GM19452 (cell line): ENCODE measurements at regions not wholly inside any gene's neighbourhood (a gene's known extent, or its start where the extent isn't known, plus 50 kb on each side); places are given as distances from the start of the nearest gene placed in this dataset.
A peak's percentile ranks its signal among the peaks of the same experiment; 100 is the strongest.

Experiments used
- ATAC-seq: cut with Tn5 transposase; IDR thresholded peaks from one replicate; pipeline ENCODE4 v1.9.1; 2021; ENCODE audit not compliant: unreplicated experiment

DNA sequence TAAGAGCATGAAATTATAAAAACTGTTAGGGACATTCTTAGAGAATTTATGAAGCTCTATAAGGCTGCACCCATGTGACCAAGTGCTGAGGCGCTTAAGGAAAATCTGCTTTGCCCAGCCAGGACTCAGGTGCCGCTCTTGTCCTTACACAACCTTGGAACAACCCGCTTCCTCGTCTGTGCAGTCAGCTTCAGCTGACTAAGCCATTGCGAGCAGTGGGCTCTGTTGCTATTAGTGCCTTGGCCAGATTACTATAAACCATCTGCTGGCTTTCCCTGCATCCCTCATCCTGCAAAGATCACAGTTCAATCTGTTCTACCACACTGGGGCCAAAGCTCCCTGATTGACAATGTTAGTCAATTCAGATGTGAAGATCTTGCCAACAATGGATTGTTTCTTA lies 89.1 kb upstream of the E2F3 start:
- no peak for ATAC-seq

DNA sequence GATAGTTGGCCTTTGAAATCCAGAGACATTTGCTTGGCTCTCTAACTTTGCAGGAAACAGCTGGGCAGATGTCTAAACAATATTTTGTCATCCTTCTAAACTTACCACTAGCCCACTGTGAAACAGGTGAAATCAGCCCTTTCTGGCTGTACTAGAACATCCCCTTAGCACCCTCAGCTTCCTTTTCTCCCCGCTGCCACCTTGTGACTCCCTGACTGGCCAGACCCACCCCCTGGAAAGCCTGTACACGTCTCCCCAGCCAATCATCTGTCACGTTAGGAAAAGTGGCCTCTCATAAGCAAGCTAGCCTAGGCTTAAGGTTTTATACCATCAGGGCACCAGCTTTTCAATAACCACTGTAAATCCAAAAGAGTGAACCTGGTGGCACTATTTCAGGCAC lies 88.6 kb upstream of the E2F3 start:
- no peak for ATAC-seq

DNA sequence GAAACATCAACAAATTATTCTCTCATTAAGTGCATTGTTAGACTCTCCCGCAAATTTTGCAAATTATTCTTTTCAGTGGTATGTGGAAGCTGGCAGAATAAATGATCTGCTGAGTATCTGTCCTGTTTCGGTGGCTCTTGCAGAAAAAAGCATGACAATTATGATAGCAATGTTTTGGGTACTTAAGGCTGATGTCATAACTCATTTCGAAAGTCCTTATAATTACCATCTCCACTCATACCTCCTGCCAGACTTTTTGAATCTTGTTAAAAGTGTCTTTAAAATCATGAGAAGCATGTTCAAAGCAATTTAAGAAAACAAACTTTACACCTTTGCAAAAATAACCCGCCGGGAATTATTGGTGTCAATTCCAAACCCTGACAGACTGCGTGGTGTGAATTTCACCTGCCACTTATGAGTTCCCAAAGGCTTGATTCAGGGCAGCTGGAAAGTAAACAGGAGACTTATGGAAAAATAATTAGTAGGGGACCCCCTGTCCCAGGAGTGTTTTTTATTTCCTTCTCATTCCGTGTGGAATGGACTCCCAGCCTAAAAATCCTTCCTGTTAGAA lies 87.6 kb upstream of the E2F3 start:
- no peak for ATAC-seq

DNA sequence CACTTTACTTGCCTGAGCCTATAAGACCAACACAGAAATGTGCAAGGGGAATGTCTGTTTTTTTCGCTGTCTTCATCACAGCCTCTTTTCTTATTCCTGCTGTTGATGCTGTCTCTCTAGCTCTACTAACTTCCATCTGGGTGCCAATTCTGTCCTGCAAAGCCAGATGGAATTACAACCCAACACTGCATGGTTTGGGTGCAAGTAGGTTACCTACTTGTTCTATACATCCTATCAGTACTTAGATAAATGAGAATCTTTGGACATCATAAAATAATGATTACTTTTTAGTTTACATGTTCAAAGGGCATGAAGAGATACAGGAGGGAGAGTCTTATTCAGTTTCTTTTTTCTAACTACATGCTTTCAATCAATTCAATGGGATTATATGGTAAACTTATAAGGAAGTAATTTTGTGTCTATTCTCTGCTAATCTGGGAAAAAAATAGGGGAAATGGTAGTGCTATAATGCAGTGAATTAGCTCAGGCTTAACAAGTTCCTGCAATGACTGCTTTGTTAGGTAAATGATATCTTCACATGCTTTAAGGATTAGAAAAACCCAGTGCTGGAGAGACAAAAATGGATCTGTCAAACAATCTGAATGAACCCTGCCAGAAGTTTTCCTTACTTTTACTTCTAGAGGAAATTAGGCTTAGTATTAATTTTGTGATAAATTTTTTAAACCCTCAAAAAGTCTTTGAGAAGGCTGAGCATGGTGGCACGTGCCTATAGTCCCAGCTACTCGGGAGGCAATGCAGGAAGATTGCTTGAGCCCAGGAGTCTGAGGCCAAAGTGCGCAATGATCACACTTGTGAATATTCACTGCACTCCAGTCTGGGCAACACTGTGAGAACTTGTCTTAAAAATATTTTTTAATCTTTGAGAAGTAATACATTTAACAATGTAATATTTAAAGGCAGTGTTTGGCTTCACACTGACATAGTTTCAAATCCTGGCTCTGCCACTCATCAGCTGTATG lies 86.5 kb upstream of the E2F3 start:
- no peak for ATAC-seq

DNA sequence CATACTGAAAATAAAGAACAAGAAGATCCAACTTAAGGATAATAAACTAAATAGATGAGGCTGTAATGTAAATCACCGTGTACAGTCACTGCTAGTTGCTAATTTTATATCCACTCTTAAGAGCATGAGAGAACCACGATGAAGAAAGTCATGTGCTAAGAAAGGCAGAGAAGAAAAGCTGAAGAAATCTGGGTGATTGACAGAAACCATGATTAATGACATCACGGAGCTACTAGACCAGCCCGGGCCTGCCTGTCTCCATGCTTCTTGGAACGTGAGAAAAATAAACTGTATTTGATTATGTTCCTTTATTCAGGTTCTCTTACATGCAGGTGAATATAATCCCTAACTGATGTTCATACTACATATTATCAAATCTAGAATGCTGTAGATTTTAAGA lies 84.2 kb upstream of the E2F3 start:
- no peak for ATAC-seq

DNA sequence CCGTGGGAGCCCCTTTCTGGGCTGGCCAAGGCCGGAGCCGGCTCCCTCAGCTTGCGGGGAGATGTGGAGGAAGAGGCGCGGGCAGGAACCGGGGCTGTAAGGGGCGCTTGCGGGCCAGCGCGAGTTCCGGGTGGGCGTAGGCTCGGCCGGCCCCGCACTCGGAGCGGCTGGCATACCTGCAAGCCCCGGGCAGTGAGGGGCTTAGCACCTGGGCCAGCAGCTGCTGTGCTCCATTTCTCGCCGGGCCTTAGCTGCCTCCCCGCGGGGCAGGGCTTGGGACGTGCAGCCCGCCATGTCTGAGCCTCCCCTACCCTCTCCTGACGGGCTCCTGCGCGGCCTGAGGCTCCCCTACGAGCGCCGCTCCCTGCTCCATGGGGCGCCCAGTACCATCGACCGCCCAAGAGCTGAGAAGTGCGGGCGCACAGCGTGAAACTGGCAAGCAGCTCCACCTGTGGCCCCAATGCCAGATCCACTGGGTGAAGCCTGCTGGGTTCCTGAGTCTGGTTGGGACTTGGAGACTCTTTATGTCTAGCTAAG lies 82.8 kb upstream of the E2F3 start:
- ATAC-seq = no peak

DNA sequence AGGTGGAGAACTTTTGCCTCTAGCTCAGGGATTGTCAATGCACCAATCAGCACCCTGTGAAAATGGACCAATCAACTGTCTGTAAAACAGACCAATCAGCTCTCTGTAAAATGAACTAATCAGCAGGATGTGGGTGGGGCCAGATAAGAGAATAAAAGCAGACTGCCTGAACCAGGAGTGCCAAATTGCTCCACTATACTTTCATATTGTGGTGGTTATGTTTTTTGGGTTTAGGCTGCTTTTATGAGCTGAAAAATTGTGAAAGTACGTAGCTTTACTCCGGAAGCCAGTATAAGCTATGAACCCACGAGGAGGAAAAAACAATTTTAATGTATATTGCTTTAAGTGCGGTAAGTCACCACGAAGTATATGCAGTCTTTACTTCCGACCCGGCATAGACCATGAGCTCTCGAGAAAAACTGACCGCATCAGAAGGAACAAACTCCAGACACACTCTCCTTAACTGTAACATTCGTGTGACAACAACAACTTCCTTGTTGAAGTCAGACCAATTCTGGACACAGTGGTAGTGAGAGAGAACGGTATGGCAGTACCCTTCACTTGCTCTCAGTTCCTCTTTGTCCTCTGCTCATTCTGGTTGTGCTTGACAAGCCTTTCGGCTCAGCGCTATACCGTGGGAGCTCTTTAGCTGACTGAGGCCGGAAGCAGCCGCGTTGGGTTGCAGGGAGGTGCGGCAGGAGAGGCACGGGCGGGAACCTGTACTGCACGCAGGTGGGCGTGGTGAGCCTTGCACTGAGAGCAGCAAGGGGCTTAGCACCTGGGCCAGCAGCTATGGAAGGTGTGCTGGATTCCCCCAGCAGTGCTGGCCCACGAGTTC lies 81.9 kb upstream of the E2F3 start:
- peak; percentile 98 for ATAC-seq

DNA sequence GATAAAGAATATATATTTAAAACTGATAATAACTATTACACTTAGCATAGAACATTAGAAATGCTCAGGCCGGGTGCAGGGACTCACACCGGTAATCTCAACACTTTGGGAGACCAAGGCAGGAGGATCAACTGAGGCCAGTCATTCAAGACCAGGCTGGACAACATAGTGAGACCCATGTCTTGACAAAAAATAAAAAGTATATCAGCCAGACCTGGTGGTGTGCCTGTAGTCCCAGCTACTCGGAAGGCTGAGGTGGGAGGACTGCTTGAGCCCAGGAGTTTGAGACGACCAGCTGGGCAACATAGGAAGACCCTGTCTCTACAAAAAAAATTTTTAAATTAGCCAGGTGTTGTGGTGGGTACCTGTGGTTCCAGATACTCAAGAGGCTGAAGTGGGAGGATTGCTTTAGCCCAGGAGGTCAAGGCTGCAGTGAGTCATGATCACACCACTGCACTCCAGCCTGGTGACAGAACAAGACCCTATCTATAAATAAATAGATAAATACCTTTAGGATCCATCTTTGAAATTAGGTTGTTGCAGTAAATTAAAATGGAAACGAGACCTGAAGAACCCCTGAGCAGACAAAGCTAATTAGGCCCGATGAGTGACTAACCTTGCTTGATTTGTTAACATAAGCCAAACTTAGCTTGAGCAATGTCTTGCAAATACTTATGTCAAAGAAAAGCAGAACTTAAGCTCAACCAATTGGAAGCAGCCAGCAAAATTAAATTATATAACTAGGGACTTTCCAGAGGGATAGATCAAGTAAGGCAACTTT lies 75.8 kb upstream of the E2F3 start:
- ATAC-seq = no peak

DNA sequence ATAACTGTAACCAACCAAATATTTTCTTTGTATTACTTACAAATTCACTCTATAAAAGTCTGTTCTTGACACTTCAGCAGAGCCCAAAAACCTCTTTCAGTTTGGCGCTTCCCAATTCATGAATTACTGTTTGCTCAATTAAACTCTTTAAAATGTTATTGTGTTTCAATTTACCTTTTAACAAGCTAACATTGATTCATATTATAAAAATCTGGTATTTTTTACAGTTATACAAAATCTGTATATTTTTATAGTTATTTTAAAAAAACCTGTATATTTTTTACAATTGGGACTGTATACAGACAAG lies 75.3 kb upstream of the E2F3 start:
- ATAC-seq = no peak

DNA sequence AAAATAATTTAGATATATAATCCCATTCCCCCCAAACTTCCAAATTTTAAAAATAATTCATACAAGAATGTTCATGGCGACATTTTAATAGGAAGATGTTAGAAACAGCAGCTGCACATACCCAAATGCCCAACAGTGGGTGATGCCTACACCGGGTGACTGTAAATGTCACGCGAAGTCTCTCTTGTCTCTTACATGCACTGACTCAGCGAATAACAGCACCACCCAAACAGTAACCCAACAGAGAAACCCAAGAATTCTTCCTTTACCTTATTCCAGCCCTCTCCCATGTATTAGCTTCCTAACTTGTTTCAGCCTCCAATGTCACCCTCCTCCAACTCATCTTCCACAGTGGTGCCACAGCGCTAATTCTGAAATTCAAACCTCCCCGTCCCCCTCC lies 74.5 kb upstream of the E2F3 start:
- no peak for ATAC-seq

DNA sequence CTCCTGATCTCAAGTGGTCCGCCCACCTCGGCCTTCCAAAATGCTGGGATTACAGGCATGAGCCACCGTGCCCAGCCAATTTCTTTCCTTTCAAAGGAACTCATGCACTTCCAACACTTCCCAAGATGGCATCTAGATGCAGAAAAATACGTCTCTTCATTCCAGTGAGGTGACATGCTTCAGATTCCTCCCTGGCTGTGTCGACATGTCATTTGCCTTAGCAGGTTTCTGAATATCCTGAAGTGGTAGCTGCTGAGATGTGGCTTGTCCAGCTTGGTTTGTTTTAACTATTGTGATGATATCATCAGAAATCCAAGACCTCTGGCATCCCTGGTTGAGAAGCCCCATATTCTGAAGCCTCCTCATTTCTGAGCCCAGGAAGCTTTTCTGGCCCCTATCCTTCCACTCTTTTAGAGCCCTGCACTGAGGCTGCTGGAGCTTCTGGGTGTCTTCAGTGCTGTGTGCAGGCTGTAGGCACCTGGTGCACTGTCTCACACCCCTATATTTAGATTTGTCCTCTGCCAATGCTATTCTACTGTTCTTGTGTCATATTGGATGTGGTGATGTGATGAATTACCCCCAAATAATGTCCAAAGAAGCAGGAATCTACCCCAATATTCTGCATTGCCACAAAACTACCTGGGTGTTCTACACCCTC lies 73.3 kb upstream of the E2F3 start:
- ATAC-seq = no peak

DNA sequence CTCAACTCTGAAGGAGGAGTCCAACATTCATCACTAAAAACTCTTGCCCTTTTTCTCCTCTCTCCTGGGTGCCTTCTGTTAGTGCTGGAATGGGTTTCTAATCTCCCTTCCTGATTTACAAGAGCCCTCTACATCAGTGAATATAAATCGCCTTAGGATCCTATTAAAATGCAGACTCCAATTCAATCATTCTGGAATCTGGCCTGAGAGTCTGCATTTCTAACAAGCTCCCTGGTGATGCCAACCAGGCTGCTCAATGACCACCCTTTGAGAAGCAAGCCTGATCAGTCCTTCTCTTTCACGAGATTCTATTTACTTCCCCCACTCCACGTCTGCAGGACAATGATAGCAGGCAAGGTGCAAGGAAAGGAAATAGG lies 72.8 kb upstream of the E2F3 start:
- no peak for ATAC-seq

DNA sequence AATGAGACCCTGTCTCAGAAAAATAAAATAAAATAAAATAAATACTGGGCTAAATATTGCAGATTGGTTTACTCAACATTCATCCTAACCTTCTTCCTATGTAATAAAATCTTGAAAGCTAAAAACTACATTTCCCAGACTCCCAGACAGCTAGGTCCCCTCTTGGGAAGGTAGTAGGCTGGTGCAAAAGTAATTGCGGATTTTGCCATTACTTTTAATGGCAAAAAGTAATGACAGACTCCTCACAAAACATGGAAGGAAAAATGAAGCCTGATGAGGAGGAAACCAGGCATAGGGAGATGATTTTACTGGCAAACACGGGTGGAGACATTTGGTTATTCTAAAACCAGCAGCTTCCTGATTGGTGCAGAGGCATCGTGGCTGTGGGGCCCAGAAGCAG lies 70.6 kb upstream of the E2F3 start:
- no peak for ATAC-seq

DNA sequence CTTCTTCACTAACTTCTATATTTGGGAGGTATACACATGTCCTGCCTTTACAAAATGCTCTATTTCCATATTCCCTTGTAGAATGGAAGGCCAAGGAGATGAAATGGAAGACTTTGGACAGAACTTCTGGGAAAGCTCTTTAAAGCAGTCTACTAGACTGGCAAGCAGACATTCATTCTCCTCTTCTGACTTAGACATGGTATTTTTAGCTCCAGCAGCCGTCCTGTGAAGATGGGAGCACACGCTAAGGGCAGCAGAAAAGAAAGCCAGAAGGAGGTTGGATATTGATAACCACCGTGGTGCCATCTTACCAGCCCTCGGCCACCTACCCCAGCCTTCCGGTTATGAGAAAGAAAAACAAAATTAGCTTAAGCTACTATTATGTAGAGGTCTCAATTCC lies 70.1 kb upstream of the E2F3 start:
- no peak for ATAC-seq

DNA sequence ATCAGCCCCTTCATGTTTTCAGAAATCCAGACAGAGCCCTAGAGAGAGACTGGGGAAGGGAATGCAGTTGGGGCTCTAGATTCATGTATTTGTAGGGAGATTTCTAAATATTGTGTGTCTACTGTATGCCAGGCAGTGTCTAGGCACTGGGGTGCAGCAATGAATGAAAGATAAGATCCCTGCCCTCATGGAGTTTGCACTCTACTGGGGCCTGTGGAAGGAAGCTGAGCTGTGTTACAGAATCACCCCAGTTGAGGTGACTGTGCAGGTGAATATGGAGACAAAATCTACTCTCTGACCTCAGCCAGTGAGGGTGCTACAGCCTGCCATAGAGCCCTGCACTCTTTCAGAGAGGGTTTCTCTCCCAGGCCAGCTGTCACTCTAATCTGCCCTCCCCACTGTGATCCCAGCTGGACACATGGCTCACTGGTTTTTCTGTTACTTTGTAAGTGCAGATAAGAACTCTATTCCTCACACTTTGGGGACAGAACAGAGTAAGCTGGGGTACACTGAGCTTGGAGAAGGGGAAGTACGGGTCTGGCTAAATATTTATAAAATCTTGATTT lies 69.2 kb upstream of the E2F3 start:
- ATAC-seq = no peak

DNA sequence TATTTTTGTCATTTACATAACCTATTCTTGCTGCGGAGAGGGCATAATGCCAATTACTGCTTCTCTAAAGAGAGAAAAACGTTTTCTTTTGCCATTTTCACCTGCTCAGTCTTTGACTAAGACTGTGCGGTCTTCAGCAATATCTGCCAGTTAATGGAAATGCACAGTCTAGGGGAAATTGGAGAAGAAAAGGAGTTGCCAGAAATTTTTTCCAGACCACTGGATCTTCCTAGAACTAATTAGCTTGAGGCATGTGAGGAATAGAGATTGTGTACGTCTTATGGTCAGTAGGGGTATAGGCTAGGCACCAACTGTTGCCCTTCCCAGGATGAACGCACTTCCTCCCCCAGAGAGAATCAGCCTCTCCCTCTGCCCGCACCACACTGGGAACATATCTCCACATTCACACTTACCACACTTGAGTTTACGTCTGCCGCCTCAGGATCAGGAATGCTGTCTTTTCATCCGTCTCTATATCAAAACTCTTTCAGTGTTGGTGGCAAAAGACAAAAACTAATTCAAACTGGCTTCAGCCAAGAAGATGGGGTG lies 67.9 kb upstream of the E2F3 start:
- ATAC-seq = no peak

DNA sequence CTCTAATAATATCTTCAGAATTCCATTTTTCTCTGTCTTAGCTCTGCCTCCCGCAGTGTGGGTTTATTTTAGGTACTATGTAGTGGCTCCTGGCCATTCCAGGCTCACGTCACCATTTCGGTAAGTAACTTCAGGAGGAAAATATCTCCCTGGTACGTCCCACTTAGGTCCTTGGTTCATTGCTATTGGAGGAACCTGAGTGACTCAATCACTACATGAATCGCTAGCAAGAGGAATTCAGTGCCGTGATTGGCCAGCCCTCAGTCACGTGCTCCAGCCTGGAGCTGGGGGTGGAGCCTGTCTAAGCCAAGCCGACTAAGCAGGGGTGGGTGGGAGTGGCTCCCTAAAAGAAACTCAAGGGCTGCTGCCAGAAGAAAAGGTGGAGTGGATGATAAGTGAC lies 67.3 kb upstream of the E2F3 start:
- ATAC-seq = no peak

DNA sequence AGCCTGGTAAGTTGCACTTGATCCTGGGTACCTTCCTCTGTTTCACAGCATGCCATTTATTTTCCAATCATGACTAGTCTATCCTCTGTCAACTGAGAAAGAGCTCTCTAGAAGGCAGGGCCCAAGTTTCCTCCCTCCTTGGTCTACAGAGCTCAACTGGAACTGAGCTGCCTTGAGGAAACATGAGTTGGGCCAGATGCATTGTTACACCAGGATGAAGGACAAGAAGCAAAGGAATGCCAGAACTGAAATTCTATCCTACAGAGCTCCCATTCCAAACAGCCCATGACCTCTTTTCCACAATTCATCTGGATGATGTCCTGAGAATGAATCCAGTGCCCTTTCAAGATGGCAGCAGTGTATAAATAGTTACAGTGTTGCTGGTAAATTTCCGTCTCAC lies 66.7 kb upstream of the E2F3 start:
- no peak for ATAC-seq

DNA sequence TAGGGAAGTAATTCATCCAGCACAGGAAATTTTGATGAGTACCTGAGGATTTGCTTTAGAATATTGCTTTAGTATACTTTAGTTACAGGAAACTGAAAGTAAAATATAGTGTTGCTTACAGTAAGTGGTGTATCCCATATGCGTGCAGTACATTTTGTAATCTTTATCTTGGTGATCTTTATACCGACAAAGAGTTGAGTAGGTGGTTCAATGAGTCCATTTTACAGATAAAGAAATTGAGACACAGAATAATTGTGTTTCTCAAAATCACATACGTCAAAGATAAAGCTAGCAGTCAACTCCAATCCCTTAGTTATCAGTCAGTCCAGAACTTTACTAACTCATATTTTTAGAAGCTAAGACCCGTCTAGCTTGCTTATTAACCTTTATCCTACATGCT lies 65.8 kb upstream of the E2F3 start:
- no peak for ATAC-seq

DNA sequence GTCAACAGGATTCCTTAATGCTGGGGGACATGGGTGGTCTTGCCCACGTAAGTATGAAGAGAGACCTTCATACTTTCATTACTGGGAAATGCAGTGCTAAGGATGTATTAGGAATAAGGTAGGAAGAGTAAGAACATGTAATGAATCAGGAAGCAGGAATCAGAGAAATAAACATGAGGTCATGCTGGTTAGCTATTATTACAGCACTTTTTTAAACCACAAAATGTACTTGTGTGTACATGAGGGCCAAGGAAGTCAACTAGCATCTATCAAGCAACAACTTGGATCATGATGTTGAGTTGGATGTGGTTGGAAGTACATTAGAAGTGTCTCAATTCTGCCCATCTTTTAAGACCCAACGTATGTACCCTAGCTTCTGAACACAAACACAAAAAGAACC lies 63.5 kb upstream of the E2F3 start:
- no peak for ATAC-seq
